ENCODE measurements at regions not wholly inside any gene's neighbourhood (a gene's known extent, or its start where the extent isn't known, plus 50 kb on each side); places are given as distances from the start of the nearest gene placed in this dataset.
"Not testable (repeated sequence)": the region's sequence is repeated elsewhere in the genome, so short reads cannot be mapped to it uniquely, and the experiment has no call there.

GRCh38 chr2:139538332-139539020 lies 758.3 kb upstream of the NXPH2 start:
- not testable (repeated sequence) for DNase-seq

- DNase-seq: no peak
Observed at GRCh38 chr2:139529080-139529479, 748.9 kb upstream of the NXPH2 start.

DNA sequence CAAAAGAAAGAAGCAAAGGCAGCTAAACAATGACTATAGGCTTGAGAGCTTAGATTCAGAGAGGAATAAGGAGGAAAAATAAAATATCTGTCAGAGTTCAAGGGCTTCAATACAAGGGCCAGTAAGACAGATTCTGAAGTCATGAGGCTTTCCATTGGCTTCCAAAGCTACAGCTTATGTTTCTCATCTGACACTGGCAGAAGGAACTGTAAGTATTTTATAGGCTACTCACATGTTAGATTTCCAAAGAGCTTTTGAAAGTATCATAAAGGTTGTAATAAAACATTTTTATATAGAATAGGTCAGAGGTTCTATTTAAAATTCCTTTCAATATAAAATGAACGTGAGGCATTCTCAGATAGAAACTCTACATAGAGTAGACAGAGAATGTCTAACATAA lies 746.6 kb upstream of the NXPH2 start:
- DNase-seq: no peak

GRCh38 chr2:139518321-139518720 lies 738.1 kb upstream of the NXPH2 start:
- DNase-seq: no peak

DNA sequence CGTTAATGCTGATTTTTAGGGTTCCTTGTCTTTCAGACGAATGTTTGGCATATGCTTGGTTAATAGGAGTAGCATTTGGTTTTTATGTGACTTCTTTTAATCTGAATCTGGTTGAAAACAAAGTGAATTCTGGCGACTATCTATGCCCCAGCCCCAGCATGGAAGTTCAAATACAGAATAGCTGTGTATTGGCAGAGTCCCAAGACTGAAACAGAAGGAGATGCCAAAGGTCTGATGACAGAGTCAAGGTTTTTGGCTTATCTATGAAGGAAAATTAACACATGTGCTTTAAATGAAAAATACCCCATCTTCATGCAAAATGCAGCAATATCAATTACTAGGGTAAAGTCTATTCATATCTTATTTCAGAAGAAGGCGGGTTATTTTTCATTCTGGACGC lies 734.8 kb upstream of the NXPH2 start:
- DNase-seq: no peak

GRCh38 chr2:139495851-139496250 lies 715.7 kb upstream of the NXPH2 start:
- DNase-seq: no peak

- DNase-seq: no peak
Observed at GRCh38 chr2:139492131-139492680, 712.0 kb upstream of the NXPH2 start.

DNA sequence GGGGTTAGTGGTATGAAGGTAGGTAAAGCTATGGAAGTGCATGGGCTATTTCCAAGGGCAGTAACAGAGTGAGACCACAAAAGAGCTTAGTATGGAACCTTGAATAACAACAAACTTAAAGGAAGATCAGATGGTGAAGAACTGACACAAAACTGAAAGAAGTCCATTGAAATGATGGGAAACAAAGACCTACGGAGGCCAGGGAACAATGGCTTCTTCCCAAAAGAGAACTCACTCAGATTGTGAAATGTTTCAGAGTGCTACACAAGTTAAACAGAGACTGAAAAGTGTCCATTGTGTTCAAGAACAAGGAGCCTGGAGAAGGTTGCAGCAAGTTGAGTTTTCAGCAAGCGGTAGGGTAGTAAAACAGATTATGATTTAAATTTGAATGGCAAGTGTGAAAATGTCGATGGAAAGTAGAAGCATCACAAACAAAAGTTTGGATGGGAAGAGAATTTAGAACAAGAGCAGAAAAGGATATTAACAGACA lies 700.0 kb upstream of the NXPH2 start:
- no peak for DNase-seq

- no peak for DNase-seq
Observed at GRCh38 chr2:139478165-139478914, 698.1 kb upstream of the NXPH2 start.

DNA sequence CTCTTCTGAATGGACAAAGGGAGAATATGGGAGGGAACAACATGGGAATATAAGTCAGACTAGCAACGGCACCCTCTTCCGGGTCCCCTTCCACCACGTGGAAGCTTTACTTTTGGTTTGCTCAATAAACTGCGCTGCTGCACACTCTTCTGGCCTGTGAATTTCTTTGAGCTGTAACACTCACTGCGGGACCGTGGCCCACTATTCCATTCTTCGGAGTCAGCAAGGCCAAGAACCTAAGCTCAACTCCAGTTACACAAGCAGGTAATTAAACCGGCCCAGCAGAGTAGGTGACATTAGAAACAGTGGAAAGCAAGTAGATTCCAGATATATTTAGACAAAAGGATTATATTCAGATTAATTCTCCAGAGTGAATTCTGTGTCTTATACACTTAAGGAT lies 697.4 kb upstream of the NXPH2 start:
- DNase-seq: peak; percentile 27

DNA sequence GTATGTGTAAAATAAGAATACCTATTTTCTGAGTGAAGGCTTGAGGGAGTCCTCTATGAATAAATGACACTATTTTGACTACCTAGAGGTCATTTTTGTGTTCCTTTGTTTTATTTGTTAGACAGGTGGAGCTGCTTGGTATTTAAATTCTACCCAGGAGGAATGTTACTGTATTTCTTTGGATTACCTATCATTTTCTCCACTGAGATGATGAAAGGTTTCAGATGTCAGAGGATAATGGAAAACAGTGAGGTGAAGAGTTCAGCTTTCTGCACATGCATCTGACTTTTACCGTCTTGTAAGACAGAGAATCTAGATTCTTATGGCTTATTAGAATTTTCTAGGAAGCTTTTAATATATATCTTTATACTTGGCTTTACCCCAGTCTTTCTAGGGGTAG lies 689.8 kb upstream of the NXPH2 start:
- DNase-seq: no peak

- DNase-seq: no peak
Observed at GRCh38 chr2:139465789-139466188, 685.6 kb upstream of the NXPH2 start.

- DNase-seq: no peak
Observed at GRCh38 chr2:139457873-139458272, 677.7 kb upstream of the NXPH2 start.

DNA sequence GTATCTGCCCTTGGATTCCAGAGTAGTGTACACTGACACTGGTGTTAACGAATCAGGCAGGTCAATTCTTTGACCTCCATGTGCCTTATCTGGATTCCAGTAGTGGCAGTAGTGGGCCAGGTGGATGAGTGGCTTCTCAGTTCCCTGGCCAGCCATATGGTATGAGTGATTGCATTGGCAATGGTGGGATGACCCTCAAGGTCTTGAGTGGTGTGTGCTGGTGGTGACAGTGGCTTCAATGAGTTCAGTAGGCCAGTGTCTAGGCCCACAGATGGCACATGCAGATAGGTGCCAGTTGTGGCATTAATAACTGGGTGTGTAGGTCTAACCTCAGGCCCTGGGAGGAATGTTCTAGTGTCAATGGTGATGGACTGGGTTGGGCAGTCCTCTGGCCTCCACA lies 674.1 kb upstream of the NXPH2 start:
- no peak for DNase-seq

DNA sequence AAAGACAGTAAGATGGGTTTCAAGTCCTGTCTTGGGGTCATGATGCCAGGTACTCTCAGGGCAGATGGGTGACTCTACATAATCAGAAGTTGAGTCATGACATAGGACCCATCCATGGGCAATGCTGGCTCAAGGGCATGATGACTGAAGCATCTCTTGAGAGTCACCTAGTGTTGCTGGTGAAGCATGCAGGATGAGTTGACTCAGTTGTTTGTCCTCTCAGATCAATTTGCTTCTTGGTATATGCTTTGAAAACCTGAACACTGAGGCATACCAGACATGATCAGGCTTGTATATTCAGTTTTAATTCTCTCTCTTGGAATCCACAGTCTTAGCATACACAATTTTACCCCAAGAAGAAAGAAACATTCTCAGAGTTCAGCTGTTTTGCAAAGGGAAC lies 658.9 kb upstream of the NXPH2 start:
- no peak for DNase-seq

GRCh38 chr2:139438478-139438877 lies 658.3 kb upstream of the NXPH2 start:
- DNase-seq: no peak

DNA sequence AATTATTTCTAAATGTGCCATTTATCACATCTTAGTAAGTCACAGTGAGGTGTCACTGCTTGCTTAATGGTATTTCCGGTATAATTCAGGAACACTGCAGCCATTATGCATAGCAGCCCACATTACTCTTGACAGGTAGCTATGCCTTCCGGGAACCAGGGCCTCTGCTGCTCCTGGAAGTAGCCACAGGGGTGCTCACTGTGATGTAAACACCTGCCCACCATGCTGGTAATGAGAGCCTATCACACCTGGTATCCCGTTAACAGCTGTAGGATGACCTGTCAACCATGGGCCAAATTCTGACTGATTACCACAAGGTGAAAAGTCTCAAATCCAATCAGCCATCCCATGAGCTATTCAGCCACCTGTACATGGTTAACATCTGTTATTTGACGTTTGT lies 647.0 kb upstream of the NXPH2 start:
- no peak for DNase-seq

GRCh38 chr2:139424101-139424500 lies 643.9 kb upstream of the NXPH2 start:
- no peak for DNase-seq

GRCh38 chr2:139411236-139411635 lies 631.0 kb upstream of the NXPH2 start:
- DNase-seq: no peak

DNA sequence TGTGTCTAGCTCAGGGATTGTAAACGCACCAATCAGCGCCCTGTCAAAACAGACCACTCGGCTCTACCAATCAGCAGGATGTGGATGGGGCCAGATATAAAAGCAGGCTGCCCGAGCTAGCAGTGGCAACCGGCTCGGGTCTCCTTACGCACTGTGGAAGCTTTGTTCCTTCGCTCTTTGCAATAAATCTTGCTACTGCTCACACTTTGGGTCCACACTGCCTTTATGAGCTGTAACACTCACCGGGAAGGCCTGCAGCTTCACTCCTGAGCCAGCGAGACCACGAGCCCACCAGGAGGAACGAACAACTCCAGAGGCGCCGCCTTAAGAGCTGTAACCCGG lies 630.6 kb upstream of the NXPH2 start:
- DNase-seq: not testable (repeated sequence)

GRCh38 chr2:139410147-139410832 lies 630.1 kb upstream of the NXPH2 start:
- DNase-seq: not testable (repeated sequence)

DNA sequence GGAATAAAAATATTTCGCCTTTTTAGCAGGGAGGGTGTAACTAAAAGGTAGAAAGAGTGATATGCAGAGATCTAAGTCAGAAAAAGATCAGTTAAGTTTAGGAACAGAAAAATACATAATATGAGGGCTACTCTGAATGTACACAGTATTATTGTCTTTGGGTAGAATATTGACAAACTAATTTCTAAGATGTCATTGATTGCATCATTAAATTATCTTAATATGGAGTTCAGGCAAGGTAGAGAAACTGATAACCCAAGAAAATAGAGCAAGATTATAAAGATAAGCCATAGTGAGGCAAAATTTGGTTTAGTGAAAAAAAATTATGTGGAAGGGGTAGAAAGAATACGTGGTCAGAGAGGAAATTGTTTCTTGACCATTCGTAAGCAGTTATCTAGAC lies 629.0 kb upstream of the NXPH2 start:
- DNase-seq: no peak

GRCh38 chr2:139403948-139404347 lies 623.8 kb upstream of the NXPH2 start:
- no peak for DNase-seq

GRCh38 chr2:139394801-139395200 lies 614.6 kb upstream of the NXPH2 start:
- DNase-seq: no peak

Measured in femur (tissue), 1 donor.